Thyroid gland (tissue), 4 donors: ENCODE measurements at regions not wholly inside any gene's neighbourhood (a gene's known extent, or its start where the extent isn't known, plus 50 kb on each side); places are given as distances from the start of the nearest gene placed in this dataset.

Experiments used
- DNase-seq, 2 donors: peaks; one replicate each; pipeline ENCODE4 v3.0.0-alpha.2; 2019
- H3K27ac ChIP-seq, 3 donors: fragments of 200-600 bp; sonication (generic); 1 replicate in 2 of 3; 2 replicates in 1 of 3; pipeline ENCODE4 v1.5.1; 2016 to 2019; ENCODE audit warnings: mild to moderate bottlenecking in 1 of 3, moderate library complexity in 1 of 3
- H3K27me3 ChIP-seq: fragments of 200-600 bp; sonication (generic); one replicate; pipeline ENCODE4 v1.5.1; 2019
- H3K36me3 ChIP-seq, 2 donors: fragments of 200-600 bp; sonication (generic); one replicate each; pipeline ENCODE4 v1.5.1; 2016 to 2019
- H3K4me1 ChIP-seq, 2 donors: fragments of 200-600 bp; sonication (generic); one replicate each; pipeline ENCODE4 v1.5.1; 2017 to 2019
- H3K4me3 ChIP-seq, 3 donors: fragments of 200-600 bp; sonication (generic); replicated peaks in 1 of 3; 1 replicate in 2 of 3; 2 replicates in 1 of 3; pipeline ENCODE4 v1.5.1; 2016; ENCODE audit warnings: mild to moderate bottlenecking in 1 of 3
- H3K9me3 ChIP-seq: fragments of 200-600 bp; sonication (generic); one replicate; pipeline ENCODE4 v1.5.1; 2017
- POLR2A ChIP-seq, 2 donors: fragments of 450-650 bp; IDR thresholded peaks; one replicate each; pipeline ENCODE4 v1.6.1; 2017; ENCODE audit warnings: antibody characterized with exemption in 2 of 2, mild to moderate bottlenecking in 2 of 2, moderate library complexity in 1 of 2
- WGBS, 2 donors: methylation state at CpG; one replicate each; pipeline ENCODE4 v1.1.5; 2017; 5-methylcytosine and 5-hydroxymethylcytosine counted together
- intact Hi-C: fragments of 100-400 bp; cut with DNase I; formaldehyde crosslinking; loops from one replicate; pipeline ENCODE4 v1.15.1; 2023
- TF ChIP-seq, protein P1 (sequence below), 6 experiments: fragments of 200-600 bp in 3 of 6; fragments of 450-650 bp in 3 of 6; sonication (generic) in 3 of 6; IDR thresholded peaks; one replicate each; pipeline ENCODE4 v1.5.1; 2016 to 2019; ENCODE audit warnings: antibody characterized with exemption in 6 of 6, mild to moderate bottlenecking in 2 of 6, inconsistent platforms in 1 of 6, moderate library complexity in 1 of 6

GRCh38 chr10:124176349-124177179, 83.2 kb upstream of the CHST15 start:
- H3K27me3 ChIP-seq, result no peaks in the 10 kb centered on the region
- TF ChIP-seq, protein P1, sequence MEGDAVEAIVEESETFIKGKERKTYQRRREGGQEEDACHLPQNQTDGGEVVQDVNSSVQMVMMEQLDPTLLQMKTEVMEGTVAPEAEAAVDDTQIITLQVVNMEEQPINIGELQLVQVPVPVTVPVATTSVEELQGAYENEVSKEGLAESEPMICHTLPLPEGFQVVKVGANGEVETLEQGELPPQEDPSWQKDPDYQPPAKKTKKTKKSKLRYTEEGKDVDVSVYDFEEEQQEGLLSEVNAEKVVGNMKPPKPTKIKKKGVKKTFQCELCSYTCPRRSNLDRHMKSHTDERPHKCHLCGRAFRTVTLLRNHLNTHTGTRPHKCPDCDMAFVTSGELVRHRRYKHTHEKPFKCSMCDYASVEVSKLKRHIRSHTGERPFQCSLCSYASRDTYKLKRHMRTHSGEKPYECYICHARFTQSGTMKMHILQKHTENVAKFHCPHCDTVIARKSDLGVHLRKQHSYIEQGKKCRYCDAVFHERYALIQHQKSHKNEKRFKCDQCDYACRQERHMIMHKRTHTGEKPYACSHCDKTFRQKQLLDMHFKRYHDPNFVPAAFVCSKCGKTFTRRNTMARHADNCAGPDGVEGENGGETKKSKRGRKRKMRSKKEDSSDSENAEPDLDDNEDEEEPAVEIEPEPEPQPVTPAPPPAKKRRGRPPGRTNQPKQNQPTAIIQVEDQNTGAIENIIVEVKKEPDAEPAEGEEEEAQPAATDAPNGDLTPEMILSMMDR (IDR thresholded peaks at IDR 0.05), result no peak
- no peak for TF ChIP-seq POLR2A (IDR thresholded peaks at IDR 0.05)
- H3K9me3 ChIP-seq, result no peaks in the 10 kb centered on the region
- H3K27ac ChIP-seq, result no peak overlapping the region
- H3K4me1 ChIP-seq, result no peaks in the 10 kb centered on the region
- no peak for DNase-seq
- 67 to 80% methylated on average over 12 to 15 of the region's 15 CpGs for WGBS, 2 donors
- no peaks in the 10 kb centered on the region for H3K36me3 ChIP-seq
- intact Hi-C loops, result no loop called here
- no peak overlapping the region for H3K4me3 ChIP-seq

GRCh38 chr10:124175701-124176348, 82.4 kb upstream of the CHST15 start:
- Histone ChIP-seq H3K9me3 (no peaks in the 10 kb centered on the region), H3K4me1 (no peaks in the 10 kb centered on the region), H3K27me3 (no peaks in the 10 kb centered on the region), H3K4me3 (no peak overlapping the region), H3K36me3 (no peaks in the 10 kb centered on the region), H3K27ac (no peak overlapping the region)
- 82 to 85% methylated on average over 10 of the region's 10 CpGs for WGBS, 2 donors
- intact Hi-C loops, result no loop called here
- no peak for DNase-seq
- no peak for TF ChIP-seq POLR2A (IDR thresholded peaks at IDR 0.05)
- TF ChIP-seq, protein P1 (IDR thresholded peaks at IDR 0.05), result no peak

GRCh38 chr10:124174673-124175645, 81.6 kb upstream of the CHST15 start:
- H3K4me1 ChIP-seq, result no peaks in the 10 kb centered on the region
- H3K9me3 ChIP-seq, result no peaks in the 10 kb centered on the region
- WGBS, 2 donors, result 81 to 87% methylated on average over 3 to 6 of the region's 10 CpGs
- no peak for DNase-seq
- intact Hi-C loops, result no loop called here
- no peak for TF ChIP-seq POLR2A (IDR thresholded peaks at IDR 0.05)
- TF ChIP-seq, protein P1 (IDR thresholded peaks at IDR 0.05), result no peak
- H3K36me3 ChIP-seq, result no peaks in the 10 kb centered on the region
- no peak overlapping the region for H3K4me3 ChIP-seq
- H3K27ac ChIP-seq, result no peak overlapping the region
- H3K27me3 ChIP-seq, result no peaks in the 10 kb centered on the region

DNA sequence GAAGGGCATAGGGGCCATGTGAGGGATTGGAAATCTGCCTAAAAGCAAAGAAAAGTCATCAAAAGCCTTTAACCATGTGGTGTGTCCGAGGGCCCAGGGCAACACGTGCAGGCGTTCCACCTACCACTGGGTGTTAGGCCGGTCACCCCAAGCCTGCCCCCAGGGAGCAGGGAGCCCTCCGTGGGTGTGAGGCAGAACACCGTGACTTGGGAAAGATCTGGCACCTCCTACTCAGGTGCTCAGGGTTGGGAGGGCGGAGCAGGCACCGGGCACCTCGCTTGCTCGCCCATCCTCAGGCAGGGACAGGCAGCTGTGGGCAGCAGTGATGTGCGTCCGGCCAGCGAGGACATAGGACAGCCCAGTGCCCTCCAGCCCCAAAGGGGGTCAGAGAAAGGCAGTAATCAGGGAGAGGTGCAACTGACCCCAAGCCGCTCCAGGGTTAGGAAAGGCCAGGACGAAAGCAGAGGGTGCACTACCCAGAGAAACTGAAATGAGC, 80.7 kb upstream of the CHST15 start:
- intact Hi-C loops, result no loop called here
- no peaks in the 10 kb centered on the region for H3K27me3 ChIP-seq
- 86 to 90% methylated on average over 8 to 9 of the region's 15 CpGs for WGBS, 2 donors
- no peak for TF ChIP-seq POLR2A (IDR thresholded peaks at IDR 0.05)
- TF ChIP-seq, protein P1 (IDR thresholded peaks at IDR 0.05), result no peak
- no peaks in the 10 kb centered on the region for H3K36me3 ChIP-seq
- no peaks in the 10 kb centered on the region for H3K9me3 ChIP-seq
- no peak overlapping the region for H3K4me3 ChIP-seq
- no peaks in the 10 kb centered on the region for H3K4me1 ChIP-seq
- no peak overlapping the region for H3K27ac ChIP-seq
- no peak for DNase-seq
